HG03442 (cell line): ENCODE measurements at regions not wholly inside any gene's neighbourhood (a gene's known extent, or its start where the extent isn't known, plus 50 kb on each side); places are given as distances from the start of the nearest gene placed in this dataset.
"Not testable (repeated sequence)": the region's sequence is repeated elsewhere in the genome, so short reads cannot be mapped to it uniquely, and the experiment has no call there.

Source experiments
- ATAC-seq: cut with Tn5 transposase; IDR thresholded peaks from one replicate; pipeline ENCODE4 v1.9.1; 2021; ENCODE audit warnings: mild to moderate bottlenecking, moderate library complexity; ENCODE audit not compliant: unreplicated experiment

DNA sequence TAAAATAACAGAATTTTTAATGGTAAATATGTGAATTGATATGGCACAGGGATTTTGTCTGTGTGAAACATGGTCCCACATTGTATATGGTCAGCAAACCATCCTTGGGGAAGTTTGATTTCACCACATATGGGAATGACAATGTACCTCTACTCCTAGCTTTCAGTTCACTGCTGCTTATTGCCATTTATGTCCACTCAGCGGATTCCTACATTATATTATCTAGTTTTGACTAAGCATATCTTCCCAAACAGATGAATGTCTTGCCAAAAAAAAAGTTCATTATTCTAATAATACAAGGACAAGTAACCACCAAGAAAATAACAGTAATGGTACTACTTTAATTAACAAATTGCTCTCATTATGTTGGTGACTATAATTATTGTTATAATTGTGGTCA lies 1521.6 kb downstream of the MAT2B start:
- ATAC-seq = no peak

DNA sequence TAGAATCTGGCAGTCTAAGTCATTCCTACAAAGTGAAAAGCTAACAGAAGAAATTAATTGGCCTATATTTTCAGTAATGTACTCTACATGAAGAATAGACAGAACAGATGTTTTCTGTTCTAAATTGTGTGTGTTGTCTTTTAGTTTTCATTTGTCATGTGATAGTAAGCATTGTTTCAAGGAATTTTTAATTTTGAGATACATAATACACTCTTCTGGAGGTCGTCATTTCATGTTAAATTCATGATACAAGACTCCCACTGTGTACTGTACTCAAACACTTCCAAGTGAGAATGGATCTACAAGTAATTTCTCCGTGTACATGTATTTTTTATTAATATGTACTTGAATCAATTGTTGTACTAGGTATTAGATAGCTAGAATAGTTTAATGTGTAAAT lies 1522.9 kb downstream of the MAT2B start:
- ATAC-seq = no peak

DNA sequence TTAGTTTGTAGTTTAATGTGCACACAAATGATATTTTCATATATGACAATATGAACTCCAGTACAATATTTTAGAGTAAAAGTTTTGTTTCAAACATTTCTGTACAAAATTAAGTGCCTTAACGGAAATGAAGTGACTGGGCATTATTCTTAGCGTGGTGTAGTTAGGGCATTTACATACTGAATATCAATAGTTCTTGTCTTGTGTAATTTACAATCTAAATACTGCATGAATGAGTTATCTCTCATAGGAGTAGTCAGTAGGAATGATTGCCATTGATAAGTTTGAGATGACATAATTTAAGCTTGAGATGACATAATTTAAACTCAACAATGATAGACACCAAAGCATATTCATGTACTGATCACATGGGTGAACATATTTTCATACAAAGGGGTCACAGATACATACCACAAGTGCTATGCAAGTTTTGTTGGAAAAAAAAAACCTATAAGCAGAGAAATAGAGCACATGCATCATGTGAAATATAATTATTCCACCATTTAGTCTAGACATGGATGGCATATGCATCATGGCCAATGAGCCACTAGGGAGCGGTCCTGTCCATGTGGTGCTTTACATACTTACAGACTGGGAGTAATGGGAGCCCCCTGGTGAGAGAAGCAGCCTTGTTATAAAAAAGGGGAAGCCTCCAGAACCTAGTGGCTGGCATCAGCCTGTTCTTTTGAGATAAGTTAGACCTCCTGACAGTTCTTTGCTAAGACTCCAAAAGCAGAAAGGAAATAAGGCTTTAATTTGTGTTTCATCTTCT lies 1523.9 kb downstream of the MAT2B start:
- ATAC-seq = no peak

DNA sequence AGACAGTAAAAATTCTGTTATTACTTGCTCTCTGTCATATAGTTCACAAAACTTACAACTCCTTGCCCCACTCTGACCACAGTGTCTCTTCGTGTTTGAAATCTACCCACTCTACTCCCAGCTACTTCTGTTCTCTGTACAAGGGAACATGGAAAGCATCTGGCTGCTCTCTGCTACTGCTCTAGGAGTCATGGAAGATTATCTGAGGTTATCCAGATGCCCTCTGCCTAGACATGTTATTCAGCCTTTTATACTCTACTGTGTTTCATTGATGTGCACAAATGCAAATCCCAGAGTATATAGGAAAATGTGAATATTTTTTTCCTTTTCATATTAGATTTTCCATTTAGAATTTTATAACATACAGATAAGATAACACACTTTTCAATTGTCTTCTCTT lies 1525.6 kb downstream of the MAT2B start:
- ATAC-seq = no peak

DNA sequence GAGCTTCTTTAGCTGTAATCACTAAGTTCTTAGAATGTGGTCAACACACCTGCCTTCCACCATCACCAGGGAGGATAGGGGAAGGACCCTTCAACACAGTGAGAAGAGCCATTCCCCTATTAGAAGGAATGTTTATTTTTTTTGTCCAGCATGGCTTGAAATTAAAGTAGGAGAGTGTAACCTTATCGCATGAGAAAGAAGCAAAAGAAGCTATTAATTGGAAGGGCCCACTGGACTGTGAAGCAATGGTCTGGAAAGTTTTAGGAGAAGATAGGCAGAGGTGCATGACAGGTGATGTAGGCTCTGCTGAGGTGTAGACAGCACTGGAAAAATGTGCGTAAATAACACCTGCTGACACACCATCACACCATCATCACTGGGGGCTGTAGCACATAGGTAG lies 1526.0 kb downstream of the MAT2B start:
- no peak for ATAC-seq

DNA sequence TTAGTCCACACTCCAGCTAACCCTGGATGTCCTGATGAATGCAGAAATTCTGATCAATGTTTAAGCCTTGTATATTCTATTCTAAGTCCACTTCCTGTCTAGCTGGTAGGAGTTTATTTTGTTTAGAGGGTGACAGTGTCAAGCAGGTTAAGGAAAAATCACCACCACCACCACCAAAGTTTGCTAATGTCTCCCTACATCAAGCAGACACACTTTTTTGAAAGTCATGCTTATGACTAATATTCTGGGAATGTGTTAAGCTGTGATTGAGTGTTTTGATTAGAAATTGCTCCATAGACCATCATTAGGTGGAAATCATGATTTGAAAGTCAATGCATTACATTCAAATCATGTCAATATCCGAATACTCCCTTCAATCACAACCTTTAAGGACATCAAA lies 1530.1 kb downstream of the MAT2B start:
- no peak for ATAC-seq

DNA sequence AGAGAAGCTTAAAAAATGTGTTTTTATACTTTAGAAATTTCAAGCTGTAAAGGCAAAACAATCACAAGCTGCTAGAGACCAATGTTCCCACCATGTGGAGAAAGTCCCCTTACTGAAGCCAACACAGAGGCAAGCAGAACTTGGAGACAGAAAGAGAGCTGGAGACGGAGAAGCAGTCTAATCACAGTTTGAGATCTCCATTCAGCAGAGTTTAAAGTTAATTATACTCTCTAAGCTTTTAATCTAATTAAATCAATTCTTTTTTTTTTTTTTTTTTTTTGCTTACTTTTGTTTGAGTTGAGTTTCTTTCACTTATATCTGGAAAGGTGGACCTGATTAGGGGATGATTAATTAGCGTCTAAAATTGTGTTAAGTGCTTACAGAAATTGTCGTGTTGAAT lies 1534.3 kb downstream of the MAT2B start:
- ATAC-seq = no peak

DNA sequence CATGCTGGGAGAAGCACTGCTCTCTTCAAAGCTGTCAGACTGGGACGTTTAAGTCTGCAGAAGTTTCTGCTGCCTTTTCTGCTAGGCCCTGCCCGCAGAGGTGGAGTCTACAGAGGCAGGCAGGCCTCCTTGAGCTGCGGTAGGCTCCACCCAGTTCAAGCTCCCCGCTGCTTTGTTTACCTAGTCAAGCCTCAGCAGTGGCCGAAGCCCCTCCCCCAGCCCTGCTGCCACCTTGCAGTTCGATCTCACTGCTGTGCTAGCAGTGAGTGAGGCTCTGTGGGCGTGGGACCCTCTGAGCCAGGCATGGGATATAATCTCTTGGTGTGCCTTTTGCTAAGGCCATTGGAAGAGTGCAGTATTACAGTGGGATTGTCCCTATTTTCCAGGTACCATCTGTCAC lies 1540.5 kb downstream of the MAT2B start:
- ATAC-seq = not testable (repeated sequence)

DNA sequence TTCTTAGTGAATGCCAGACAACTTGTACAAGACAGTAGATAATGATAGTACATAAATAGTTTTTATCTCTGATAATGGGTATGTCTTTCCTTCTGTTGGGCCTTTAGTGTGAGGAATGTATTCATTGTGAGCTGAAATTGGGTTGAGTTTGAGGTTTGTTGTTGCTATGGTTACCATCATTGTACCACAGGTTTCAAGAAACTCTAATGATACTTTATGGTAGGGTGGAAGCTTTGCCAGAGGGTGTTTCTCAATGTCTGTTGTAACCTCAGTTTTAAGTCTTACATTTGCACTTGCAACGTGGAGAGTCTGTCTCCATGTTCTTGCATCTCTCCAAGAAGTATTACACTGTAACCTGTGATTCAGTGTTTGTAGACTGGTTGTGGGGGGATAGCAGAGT lies 1550.1 kb downstream of the MAT2B start:
- no peak for ATAC-seq

DNA sequence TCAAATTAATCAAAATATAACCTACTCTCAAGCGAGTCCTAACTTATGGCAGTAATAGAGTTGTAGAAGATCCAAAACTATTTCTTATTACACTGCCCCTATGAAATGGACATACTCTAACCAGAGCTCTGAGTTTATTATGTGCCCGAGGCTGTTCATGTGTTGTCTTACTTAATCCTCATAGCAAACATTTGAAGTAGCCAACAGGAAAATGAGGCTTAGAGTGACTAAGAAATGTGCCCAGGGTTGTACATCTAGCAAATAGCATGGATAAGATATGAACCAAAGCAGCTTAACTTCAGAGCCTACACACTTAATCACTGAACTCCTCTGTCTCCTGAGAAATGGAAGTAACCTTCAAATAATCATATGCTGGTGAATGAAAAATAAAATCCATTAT lies 1551.7 kb downstream of the MAT2B start:
- ATAC-seq = no peak

DNA sequence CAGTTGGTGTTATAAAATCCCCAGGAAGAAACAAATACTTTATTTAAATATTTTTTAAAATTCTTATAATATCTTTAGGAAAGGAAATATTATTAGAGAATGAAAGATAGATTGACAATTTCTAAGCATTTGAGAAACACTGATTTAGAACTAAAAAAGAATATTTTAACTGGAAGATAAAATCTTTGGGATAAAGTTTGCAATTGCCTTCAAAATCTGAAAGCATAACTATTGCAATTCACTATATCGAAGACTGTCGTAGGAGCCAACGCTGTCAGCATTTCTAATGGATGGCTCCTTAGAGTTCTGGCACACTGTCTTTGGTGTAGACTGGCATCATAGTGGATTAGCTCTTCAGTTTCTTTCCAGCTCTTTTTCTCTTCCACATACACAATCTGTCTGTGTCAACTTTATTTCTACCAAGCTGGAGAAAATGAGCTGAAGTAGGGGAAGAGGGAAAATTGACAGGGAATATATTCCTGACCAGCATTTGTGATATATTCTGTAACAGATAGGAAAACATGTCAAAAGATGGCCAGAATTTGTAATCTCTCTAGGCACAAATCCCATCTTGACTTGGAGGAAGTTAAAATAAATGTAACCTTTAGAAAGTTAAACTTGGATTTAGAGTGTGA lies 1561.4 kb downstream of the MAT2B start:
- no peak for ATAC-seq

DNA sequence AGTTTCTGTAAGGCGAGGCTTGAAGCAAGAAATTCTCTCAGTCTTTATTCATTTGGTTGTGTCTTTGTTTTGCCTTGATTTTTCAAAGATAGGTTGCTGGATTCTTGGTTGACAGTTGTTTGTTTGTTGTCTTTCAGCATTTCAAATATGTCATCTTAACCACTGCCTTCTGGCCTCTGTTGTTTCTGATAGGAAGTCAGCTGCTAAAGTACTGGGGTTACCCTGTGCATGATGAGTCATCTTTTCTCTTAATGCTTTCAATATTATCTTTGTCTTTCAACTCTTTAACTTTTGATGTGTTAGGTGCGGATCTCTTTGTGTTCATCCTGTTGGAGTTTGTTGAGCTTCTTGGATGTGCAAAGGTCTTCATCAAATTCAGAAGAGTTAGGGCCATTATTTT lies 1571.3 kb downstream of the MAT2B start:
- ATAC-seq = no peak

DNA sequence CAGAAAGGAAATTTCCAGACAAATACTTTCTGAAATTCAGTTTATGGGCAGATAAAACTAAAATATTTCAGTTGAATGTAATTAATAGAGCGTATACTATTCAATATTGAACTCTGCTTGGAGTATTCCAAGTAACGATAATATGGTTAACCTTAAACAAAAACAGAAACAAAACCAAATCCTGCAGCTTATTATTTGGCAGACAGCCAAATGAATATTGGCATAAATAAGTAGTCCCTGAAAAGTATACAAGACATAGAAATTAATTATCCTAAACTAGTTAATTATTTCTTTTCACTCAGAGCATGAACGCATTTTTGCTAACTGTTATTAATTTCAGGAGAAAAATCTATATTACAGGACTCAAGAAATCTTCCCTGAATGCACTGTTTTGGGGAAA lies 1574.0 kb downstream of the MAT2B start:
- no peak for ATAC-seq

DNA sequence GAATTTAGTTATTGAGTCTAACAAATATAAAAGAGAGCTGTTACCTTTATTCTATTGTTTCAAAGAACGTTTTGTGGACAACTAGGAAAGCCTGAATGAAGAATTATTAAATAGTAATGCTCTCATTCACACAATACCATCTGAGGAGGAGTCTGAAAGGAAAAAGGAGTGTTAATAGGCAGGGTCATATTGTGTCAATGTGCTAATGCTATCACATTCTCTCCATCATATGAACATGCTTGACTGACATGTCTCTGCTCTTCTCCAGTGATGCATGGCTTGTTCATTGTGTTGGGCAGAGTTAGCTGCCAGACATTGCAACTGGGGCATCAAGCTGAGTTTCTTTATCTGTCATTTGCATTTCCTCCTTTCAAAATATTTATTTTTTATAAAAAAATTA lies 1578.0 kb downstream of the MAT2B start:
- ATAC-seq = no peak

DNA sequence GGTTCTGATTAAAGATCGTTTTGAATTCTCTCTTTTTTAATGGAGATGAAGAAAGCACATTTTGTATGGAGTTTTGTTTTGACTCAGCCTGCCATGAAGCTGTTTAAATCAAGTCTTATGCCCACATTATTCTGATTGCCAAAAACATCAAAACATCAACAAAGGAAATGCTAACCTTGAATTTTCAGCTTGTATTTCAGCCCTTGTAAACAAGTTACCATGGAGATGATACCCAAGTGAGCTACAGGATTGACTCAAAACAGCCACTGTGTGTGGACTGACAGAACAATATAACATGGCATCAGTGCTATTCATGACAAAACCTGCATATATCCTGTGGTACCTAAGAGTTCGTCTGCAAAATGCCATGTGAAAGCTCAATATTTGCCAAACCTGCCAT lies 1581.0 kb downstream of the MAT2B start:
- no peak for ATAC-seq

DNA sequence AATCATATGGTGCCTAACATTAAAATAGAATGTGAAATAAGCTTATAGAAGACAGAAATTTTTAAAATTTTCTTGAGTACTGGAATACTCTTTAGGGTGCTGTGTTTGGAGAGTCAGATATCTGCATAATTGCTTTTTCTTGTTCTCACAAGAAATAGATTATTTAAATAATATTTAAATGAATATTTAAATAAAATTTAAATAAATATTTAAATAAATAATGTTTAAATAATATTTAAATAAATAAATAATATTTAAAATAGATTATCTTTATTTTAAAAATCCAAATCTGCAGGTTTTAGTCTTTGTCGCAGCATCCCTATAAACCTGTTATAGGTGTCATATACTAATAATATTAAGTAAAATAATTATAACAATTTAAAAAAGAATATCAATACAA lies 1589.4 kb downstream of the MAT2B start:
- ATAC-seq = no peak

DNA sequence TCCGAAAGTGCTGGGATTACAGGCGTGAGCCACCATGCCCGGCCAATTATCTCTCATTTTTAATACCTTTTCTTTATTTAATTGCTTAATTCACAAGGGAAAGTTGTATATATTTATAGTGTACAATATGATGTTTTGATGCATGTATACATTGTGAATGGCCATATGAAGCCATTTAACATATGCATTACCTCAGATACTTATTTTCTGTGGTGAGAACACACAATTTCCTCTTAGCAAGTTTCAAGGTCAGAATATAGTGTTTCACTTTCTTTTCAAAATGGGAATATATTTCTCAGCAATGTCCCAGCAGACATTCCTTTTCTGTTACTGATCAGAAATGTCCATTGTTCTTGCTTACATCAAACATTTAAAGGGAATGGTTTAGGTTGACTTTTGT lies 1596.3 kb downstream of the MAT2B start:
- ATAC-seq = no peak

DNA sequence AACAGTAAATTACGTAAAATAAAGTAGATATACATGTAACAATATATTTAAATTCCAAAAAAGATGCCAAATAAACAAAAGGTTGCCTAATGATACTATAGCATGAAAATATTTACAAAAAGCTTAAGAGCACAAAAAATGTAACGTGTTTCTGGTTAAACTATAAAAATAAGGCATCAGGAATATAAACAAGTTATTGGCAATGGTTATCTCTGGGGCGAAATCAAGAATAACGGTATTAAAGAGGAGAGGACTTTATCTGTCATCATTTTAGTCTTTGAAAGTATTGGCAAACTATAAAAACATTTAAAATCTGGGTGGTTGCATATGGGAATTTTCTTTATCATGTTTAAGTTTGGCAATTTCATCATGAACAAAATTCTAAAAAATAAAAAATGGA lies 1599.2 kb downstream of the MAT2B start:
- no peak for ATAC-seq

DNA sequence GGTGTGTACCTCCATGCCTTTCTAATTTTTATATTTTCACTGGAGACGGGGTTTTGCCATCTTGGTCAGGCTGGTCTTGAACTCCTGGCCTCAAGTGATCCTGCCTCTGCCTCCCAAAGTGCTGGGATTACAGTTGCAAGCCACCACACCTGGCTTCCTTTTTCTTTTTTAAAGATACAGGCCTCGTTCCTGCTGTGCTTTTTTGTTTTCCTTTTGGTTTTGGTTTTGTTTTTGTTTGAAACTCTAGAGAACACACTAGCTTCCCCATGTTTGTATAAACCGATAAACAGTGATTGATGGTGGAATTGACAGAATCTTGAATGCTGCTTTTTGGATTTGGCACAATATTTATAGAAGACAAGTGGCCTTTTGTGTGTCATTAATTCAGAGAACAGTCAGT lies 1603.4 kb downstream of the MAT2B start:
- ATAC-seq = no peak

DNA sequence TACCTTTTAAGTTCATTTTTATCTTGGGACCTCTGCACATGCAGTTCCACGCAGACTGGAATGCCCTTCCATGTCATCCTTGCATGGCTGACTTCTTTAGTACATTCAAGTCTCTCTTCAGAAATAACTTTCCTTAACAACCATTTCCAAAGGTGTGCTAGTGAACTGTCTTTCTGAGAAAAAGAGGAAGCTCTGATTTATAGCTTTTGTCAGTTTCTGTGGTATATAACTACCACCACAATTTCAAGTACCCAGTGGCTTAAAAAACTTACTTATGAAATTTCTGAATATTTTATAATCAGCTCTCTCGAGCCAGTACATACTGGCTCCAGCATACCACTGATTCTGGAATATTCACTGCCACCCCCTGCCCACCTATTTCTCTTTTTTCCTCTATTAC lies 1613.8 kb downstream of the MAT2B start:
- no peak for ATAC-seq

DNA sequence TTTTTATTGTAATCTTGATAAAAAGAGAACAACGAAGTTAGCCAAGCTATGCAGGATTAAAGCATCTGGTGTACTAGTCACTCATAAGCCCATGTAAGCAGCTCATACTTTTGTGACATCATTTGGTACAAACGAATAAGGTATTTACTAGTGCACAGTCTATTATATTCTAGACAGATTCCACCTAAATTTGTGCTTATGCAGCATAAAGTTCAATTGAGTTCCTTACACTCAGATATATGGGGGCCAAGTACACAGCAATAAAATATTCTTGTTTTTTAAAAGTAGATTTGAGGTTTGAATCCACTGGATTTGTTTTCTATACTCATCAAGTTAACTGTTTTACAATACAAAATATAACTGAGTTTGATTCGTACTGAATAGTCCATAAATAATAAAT lies 1621.2 kb downstream of the MAT2B start:
- no peak for ATAC-seq

DNA sequence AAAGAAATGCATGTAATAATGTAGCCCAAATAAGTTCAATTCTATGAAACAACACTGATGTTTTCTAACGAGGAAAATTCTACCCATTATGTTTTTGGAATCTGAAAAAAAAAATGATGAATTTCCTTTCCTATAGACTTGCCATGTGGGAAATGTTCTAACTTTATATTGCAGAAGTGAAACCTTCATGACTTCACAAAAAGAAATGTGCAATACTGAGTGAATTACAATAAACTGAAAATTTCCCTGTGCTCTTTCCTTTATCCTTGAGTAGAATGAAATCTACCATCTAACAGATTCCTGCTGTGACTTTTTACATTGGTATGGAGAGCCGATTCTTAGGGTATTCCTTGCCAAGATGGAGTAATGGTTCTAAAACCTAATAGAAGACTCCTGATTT lies 1622.5 kb downstream of the MAT2B start:
- ATAC-seq = no peak

DNA sequence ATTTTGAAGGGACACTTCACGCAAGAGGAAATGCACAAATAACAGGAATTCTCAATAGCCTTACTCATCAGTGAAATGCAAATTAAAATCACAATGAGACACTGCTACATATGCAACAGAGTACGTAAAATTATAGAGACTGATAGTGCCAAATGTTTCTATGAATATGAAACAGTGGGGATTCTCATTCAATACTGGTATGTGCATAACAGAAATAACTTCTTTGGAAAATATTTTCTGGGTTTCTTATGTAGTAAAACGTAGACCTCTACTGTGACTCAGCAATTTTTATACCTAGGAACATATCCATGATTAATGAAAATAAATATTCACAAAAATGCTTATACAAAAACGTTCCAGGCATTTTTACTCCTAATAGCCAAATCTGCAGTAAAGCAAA lies 1625.2 kb downstream of the MAT2B start:
- ATAC-seq = no peak
